ENCODE measurements at regions not wholly inside any gene's neighbourhood (a gene's known extent, or its start where the extent isn't known, plus 50 kb on each side); places are given as distances from the start of the nearest gene placed in this dataset.

DNA sequence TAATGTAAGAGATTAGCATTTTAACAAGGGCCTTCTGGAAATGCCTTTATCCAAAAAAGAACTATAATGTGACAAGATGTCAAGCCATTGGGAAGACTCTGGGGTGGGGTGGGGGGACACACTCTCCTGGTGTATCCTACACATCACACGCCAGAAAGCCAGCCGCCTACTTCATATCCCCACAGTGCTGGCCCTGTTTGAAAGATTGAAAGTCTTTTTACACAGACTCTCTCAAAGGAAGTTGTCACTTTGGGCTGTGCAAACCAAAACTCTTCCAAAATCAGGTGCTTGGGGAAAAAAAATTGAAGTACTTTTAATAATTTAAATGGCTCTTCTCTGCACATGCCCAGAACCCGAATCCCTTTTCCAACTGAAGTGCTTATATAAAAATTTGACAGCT lies 666.7 kb downstream of the BCL11A start:
- TF ChIP-seq, protein P1, sequence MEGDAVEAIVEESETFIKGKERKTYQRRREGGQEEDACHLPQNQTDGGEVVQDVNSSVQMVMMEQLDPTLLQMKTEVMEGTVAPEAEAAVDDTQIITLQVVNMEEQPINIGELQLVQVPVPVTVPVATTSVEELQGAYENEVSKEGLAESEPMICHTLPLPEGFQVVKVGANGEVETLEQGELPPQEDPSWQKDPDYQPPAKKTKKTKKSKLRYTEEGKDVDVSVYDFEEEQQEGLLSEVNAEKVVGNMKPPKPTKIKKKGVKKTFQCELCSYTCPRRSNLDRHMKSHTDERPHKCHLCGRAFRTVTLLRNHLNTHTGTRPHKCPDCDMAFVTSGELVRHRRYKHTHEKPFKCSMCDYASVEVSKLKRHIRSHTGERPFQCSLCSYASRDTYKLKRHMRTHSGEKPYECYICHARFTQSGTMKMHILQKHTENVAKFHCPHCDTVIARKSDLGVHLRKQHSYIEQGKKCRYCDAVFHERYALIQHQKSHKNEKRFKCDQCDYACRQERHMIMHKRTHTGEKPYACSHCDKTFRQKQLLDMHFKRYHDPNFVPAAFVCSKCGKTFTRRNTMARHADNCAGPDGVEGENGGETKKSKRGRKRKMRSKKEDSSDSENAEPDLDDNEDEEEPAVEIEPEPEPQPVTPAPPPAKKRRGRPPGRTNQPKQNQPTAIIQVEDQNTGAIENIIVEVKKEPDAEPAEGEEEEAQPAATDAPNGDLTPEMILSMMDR (IDR thresholded peaks at IDR 0.05) = no peak
- no peak for TF ChIP-seq POLR2A (IDR thresholded peaks at IDR 0.05)
